ENCODE measurements at regions not wholly inside any gene's neighbourhood (a gene's known extent, or its start where the extent isn't known, plus 50 kb on each side); places are given as distances from the start of the nearest gene placed in this dataset.

GRCh38 chr5:124418390-124418789, 328.0 kb downstream of the ZNF608 start:
- no peak for TF ChIP-seq POLR2AphosphoS5 (IDR thresholded peaks at IDR 0.05)
- TF ChIP-seq POLR2A (IDR thresholded peaks at IDR 0.05), result no peak
- TF ChIP-seq CTCF (IDR thresholded peaks at IDR 0.05), result no peak
